ENCODE measurements at regions not wholly inside any gene's neighbourhood (a gene's known extent, or its start where the extent isn't known, plus 50 kb on each side); places are given as distances from the start of the nearest gene placed in this dataset.

DNA sequence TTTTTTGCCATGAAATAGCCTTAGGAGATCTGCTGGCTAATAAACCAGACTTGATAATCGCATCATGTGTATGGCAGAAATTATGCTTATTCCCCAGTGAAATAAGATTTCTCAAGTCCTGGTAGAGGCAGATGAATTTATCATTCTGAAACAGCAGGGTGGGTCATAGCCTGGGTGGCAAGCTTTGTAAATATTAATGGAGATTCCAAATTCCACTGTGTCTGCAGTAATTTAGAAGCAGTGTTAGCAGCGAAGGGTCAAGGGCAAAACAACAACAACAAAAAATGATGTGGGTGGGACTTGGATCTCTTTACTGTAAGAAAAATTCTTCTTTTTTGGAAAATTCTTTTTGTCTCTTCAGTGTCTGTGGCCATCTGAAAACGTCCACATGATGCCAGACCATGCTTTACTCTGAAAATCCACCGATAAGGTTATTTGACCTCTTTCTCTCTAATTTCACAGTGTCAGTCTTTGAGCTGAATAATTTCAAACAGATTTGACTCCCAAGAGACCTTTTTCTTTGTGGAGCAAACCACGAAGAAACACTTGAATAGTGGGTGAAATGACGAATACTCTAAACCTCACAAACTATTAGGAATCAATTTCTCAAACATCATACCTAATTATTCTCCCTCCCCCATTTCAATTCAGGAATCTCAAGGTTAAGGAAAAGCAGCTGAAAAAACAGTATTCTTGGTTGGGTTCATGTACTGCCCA lies 106.0 kb upstream of the RPS23 start:
- DNase-seq (ENCODE audit: low spot score) = no peak
- in situ Hi-C loops (cut with MboI; ENCODE audit: low pct_unique_long_range_greater_than_20kb, low sequenced_read_pairs, unreplicated experiment) = no loop called here
- no peak for TF ChIP-seq CTCF (IDR thresholded peaks at IDR 0.05; ENCODE audit: extremely low read depth, insufficient read depth, missing control alignments)

GRCh38 chr5:82381591-82381990 lies 103.4 kb upstream of the RPS23 start:
- no peak for TF ChIP-seq CTCF (IDR thresholded peaks at IDR 0.05; ENCODE audit: extremely low read depth, insufficient read depth, missing control alignments)
- in situ Hi-C loops (cut with MboI; ENCODE audit: low pct_unique_long_range_greater_than_20kb, low sequenced_read_pairs, unreplicated experiment) = no loop called here
- no peak for DNase-seq (ENCODE audit: low spot score)

DNA sequence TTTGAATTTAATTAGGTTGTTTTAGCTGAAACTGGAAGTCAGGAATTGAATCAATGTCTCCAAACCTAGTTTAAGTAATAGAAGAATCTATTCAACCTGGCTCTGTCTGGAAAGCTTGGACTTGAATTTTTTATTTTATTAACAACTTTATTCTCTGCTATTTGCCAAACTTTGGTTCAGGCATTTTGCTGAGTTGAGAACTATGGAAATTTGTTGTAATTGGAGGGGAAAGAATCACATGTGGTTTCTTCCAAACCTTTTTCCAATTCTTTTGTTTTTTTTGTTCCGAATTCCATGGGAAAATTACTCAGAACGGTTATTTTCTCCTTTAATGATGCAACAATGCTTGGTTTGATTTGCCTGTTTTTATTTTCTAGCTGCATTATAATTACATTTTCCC lies 98.2 kb upstream of the RPS23 start:
- in situ Hi-C loops (cut with MboI; ENCODE audit: low pct_unique_long_range_greater_than_20kb, low sequenced_read_pairs, unreplicated experiment) = no loop called here
- no peak for TF ChIP-seq CTCF (IDR thresholded peaks at IDR 0.05; ENCODE audit: extremely low read depth, insufficient read depth, missing control alignments)
- DNase-seq (ENCODE audit: low spot score) = no peak

- in situ Hi-C loops (cut with MboI; ENCODE audit: low pct_unique_long_range_greater_than_20kb, low sequenced_read_pairs, unreplicated experiment) = no loop called here
- no peak for DNase-seq (ENCODE audit: low spot score)
- TF ChIP-seq CTCF (IDR thresholded peaks at IDR 0.05; ENCODE audit: extremely low read depth, insufficient read depth, missing control alignments) = no peak
Observed at GRCh38 chr5:82375488-82376244, 97.5 kb upstream of the RPS23 start.

DNA sequence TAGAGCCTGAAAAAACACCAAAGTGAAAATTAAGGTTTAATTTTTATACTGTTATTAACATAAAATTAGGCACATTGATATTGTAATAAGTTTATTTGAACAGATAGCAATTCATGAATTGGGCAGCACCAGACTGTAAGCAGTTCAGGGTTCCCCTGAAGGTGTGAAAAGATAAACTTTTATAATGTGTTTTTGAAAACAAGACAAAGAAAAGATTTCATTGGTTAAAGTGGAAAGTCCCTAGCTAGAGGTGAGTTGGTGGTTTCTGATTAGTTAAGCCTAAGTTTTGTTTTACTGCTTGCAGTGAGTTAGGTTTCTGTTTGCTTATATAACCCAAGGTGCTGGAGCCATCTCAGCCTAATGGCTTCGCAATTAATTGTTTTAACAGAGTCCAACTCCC lies 96.5 kb upstream of the RPS23 start:
- TF ChIP-seq CTCF (IDR thresholded peaks at IDR 0.05; ENCODE audit: extremely low read depth, insufficient read depth, missing control alignments) = no peak
- in situ Hi-C loops (cut with MboI; ENCODE audit: low pct_unique_long_range_greater_than_20kb, low sequenced_read_pairs, unreplicated experiment) = no loop called here

GRCh38 chr5:82367930-82368329 lies 89.8 kb upstream of the RPS23 start:
- DNase-seq (ENCODE audit: low spot score) = no peak
- in situ Hi-C loops (cut with MboI; ENCODE audit: low pct_unique_long_range_greater_than_20kb, low sequenced_read_pairs, unreplicated experiment) = no loop called here
- TF ChIP-seq CTCF (IDR thresholded peaks at IDR 0.05; ENCODE audit: extremely low read depth, insufficient read depth, missing control alignments) = no peak

More for the DNA sequence above, 96.5 kb upstream of the RPS23 start:
- peak; percentile 21 for DNase-seq (ENCODE audit: low spot score)
